Lower leg skin (tissue), 3 donors: ENCODE measurements at regions not wholly inside any gene's neighbourhood (a gene's known extent, or its start where the extent isn't known, plus 50 kb on each side); places are given as distances from the start of the nearest gene placed in this dataset.

Experiments
- CTCF ChIP-seq, 3 donors: fragments of 450-650 bp; IDR thresholded peaks; one replicate each; pipeline ENCODE4 v1.5.1; 2016; ENCODE audit warnings: antibody characterized with exemption in 3 of 3, mild to moderate bottlenecking in 3 of 3, moderate library complexity in 2 of 3
- POLR2A ChIP-seq, 2 donors: fragments of 450-650 bp; IDR thresholded peaks; one replicate each; pipeline ENCODE4 v1.6.1; 2016 to 2017; ENCODE audit warnings: antibody characterized with exemption in 2 of 2, mild to moderate bottlenecking in 1 of 2, moderate library complexity in 1 of 2

GRCh38 chr12:28807535-28807934 is 341.5 kb upstream of the FAR2 start:
- TF ChIP-seq POLR2A (IDR thresholded peaks at IDR 0.05): no peak
- no peak for TF ChIP-seq CTCF (IDR thresholded peaks at IDR 0.05)
